ENCODE measurements at regions not wholly inside any gene's neighbourhood (a gene's known extent, or its start where the extent isn't known, plus 50 kb on each side); places are given as distances from the start of the nearest gene placed in this dataset.

DNA sequence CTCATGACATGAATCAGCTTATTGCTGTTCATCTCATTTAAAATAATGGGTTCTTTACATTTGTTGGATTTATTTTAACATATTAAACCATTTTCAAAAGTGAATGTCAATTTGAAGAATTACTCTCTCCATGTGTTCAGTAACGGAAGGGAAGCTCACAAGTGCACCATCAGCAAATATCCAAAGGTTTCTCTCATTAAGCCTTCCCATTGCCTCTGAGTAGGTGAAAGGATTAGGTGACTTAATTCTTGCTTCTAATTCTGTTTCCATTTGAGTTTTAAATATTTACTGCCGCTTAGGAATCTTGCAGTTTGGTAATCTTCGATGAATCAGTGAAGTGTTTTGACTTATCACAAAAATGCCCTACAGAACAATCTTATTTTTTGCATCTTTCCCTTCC is 145.1 kb upstream of the NYAP2 start:
- Histone ChIP-seq H3K9me3 (ENCODE audit: control insufficient read depth, insufficient read depth, low read depth, low read length) (no peaks in the 10 kb centered on the region), H3K27ac (ENCODE audit: extremely low read depth, low read depth, low read length) (no peak overlapping the region), H3K4me1 (ENCODE audit: control insufficient read depth, insufficient read depth, low read length) (no peaks in the 10 kb centered on the region), H3K4me3 (ENCODE audit: low read depth, low read length) (no peak overlapping the region), H3K36me3 (ENCODE audit: control insufficient read depth in 2 of 2, insufficient read depth in 1 of 2, low read length in 2 of 2) (no peaks in the 10 kb centered on the region)
- POLR2A ChIA-PET = no interaction called here
- CTCF ChIA-PET = no interaction called here
- TF ChIP-seq ZNF529 (tag by site-specific recombination; IDR thresholded peaks at IDR 0.05; ENCODE audit: insufficient replicate concordance) = no peak
- TF ChIP-seq, protein P1, sequence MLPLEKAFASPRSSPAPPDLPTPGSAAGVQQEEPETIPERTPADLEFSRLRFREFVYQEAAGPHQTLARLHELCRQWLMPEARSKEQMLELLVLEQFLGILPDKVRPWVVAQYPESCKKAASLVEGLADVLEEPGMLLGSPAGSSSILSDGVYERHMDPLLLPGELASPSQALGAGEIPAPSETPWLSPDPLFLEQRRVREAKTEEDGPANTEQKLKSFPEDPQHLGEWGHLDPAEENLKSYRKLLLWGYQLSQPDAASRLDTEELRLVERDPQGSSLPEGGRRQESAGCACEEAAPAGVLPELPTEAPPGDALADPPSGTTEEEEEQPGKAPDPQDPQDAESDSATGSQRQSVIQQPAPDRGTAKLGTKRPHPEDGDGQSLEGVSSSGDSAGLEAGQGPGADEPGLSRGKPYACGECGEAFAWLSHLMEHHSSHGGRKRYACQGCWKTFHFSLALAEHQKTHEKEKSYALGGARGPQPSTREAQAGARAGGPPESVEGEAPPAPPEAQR (tag by site-specific recombination; IDR thresholded peaks at IDR 0.05) = no peak
- TF ChIP-seq, protein P2, sequence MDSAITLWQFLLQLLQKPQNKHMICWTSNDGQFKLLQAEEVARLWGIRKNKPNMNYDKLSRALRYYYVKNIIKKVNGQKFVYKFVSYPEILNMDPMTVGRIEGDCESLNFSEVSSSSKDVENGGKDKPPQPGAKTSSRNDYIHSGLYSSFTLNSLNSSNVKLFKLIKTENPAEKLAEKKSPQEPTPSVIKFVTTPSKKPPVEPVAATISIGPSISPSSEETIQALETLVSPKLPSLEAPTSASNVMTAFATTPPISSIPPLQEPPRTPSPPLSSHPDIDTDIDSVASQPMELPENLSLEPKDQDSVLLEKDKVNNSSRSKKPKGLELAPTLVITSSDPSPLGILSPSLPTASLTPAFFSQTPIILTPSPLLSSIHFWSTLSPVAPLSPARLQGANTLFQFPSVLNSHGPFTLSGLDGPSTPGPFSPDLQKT (IDR thresholded peaks at IDR 0.05; ENCODE audit: borderline replicate concordance, low read depth, low read length) = no peak
- TF ChIP-seq ZNF561 (tag by site-specific recombination; IDR thresholded peaks at IDR 0.05; ENCODE audit: borderline replicate concordance) = no peak
- TF ChIP-seq, protein P3, sequence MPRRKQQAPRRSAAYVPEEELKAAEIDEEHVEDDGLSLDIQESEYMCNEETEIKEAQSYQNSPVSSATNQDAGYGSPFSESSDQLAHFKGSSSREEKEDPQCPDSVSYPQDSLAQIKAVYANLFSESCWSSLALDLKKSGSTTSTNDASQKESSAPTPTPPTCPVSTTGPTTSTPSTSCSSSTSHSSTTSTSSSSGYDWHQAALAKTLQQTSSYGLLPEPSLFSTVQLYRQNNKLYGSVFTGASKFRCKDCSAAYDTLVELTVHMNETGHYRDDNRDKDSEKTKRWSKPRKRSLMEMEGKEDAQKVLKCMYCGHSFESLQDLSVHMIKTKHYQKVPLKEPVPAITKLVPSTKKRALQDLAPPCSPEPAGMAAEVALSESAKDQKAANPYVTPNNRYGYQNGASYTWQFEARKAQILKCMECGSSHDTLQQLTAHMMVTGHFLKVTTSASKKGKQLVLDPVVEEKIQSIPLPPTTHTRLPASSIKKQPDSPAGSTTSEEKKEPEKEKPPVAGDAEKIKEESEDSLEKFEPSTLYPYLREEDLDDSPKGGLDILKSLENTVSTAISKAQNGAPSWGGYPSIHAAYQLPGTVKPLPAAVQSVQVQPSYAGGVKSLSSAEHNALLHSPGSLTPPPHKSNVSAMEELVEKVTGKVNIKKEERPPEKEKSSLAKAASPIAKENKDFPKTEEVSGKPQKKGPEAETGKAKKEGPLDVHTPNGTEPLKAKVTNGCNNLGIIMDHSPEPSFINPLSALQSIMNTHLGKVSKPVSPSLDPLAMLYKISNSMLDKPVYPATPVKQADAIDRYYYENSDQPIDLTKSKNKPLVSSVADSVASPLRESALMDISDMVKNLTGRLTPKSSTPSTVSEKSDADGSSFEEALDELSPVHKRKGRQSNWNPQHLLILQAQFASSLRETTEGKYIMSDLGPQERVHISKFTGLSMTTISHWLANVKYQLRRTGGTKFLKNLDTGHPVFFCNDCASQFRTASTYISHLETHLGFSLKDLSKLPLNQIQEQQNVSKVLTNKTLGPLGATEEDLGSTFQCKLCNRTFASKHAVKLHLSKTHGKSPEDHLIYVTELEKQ (tag by site-specific recombination; IDR thresholded peaks at IDR 0.05; ENCODE audit: borderline replicate concordance) = no peak
- no peak for TF ChIP-seq ZFP37 (tag by site-specific recombination; IDR thresholded peaks at IDR 0.05)
- TF ChIP-seq, protein P4, sequence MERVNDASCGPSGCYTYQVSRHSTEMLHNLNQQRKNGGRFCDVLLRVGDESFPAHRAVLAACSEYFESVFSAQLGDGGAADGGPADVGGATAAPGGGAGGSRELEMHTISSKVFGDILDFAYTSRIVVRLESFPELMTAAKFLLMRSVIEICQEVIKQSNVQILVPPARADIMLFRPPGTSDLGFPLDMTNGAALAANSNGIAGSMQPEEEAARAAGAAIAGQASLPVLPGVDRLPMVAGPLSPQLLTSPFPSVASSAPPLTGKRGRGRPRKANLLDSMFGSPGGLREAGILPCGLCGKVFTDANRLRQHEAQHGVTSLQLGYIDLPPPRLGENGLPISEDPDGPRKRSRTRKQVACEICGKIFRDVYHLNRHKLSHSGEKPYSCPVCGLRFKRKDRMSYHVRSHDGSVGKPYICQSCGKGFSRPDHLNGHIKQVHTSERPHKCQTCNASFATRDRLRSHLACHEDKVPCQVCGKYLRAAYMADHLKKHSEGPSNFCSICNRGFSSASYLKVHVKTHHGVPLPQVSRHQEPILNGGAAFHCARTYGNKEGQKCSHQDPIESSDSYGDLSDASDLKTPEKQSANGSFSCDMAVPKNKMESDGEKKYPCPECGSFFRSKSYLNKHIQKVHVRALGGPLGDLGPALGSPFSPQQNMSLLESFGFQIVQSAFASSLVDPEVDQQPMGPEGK (tag by site-specific recombination; IDR thresholded peaks at IDR 0.05) = no peak
- no peak for TF ChIP-seq ZNF335 (tag by site-specific recombination; conservative IDR thresholded peaks at IDR 0.05)
- no peak for TF ChIP-seq GLI4 (tag by site-specific recombination; IDR thresholded peaks at IDR 0.05)
- TF ChIP-seq, protein P5, sequence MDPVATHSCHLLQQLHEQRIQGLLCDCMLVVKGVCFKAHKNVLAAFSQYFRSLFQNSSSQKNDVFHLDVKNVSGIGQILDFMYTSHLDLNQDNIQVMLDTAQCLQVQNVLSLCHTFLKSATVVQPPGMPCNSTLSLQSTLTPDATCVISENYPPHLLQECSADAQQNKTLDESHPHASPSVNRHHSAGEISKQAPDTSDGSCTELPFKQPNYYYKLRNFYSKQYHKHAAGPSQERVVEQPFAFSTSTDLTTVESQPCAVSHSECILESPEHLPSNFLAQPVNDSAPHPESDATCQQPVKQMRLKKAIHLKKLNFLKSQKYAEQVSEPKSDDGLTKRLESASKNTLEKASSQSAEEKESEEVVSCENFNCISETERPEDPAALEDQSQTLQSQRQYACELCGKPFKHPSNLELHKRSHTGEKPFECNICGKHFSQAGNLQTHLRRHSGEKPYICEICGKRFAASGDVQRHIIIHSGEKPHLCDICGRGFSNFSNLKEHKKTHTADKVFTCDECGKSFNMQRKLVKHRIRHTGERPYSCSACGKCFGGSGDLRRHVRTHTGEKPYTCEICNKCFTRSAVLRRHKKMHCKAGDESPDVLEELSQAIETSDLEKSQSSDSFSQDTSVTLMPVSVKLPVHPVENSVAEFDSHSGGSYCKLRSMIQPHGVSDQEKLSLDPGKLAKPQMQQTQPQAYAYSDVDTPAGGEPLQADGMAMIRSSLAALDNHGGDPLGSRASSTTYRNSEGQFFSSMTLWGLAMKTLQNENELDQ (tag by site-specific recombination; IDR thresholded peaks at IDR 0.05; ENCODE audit: low read depth) = no peak

DNA sequence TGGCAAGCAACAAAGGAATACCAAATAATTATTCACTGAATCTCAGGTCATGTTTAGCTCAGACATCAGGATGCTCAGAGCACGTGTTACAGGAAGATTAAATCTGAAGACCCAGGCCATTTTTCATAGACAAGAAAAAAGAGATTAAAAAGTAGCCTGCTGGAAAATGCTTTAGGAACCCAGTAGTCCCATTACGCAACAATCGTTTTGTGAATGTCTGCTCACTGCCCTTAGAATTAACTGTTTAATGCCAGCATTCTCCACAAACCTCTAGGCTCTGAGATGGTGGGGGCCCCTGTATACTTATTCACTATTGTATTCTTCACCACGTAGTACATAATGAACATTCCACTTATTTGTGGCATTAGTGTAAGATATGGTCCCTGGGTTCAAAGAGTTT is 154.6 kb upstream of the NYAP2 start:
- Histone ChIP-seq H3K36me3 (ENCODE audit: control insufficient read depth in 2 of 2, insufficient read depth in 1 of 2, low read length in 2 of 2) (no peaks in the 10 kb centered on the region), H3K4me1 (ENCODE audit: control insufficient read depth, insufficient read depth, low read length) (no peaks in the 10 kb centered on the region), H3K9me3 (ENCODE audit: control insufficient read depth, insufficient read depth, low read depth, low read length) (no peaks in the 10 kb centered on the region), H3K27ac (ENCODE audit: extremely low read depth, low read depth, low read length) (no peak overlapping the region), H3K4me3 (ENCODE audit: low read depth, low read length) (no peak overlapping the region)
- TF ChIP-seq ZNF394 (tag by site-specific recombination; IDR thresholded peaks at IDR 0.05; ENCODE audit: borderline replicate concordance) (no peak), TCF7L2 (IDR thresholded peaks at IDR 0.05; ENCODE audit: borderline replicate concordance, low read depth, low read length) (no peak), ZNF623 (tag by site-specific recombination; IDR thresholded peaks at IDR 0.05) (no peak), ZNF311 (tag by site-specific recombination; IDR thresholded peaks at IDR 0.05; ENCODE audit: borderline replicate concordance) (no peak), ZNF174 (tag by site-specific recombination; IDR thresholded peaks at IDR 0.05) (no peak), SALL2 (tag by site-specific recombination; IDR thresholded peaks at IDR 0.05; ENCODE audit: borderline replicate concordance) (no peak), SETDB1 (IDR thresholded peaks at IDR 0.05; ENCODE audit: insufficient read length, low read length) (no peak), ZBTB8A (tag by site-specific recombination; IDR thresholded peaks at IDR 0.05) (no peak), ZNF426 (tag by site-specific recombination; IDR thresholded peaks at IDR 0.05) (no peak)
- ChIA-PET POLR2A (no interaction called here), CTCF (no interaction called here)

Measured in HEK293 (cell line).